GM12875 (cell line): ENCODE measurements at regions not wholly inside any gene's neighbourhood (a gene's known extent, or its start where the extent isn't known, plus 50 kb on each side); places are given as distances from the start of the nearest gene placed in this dataset.

Experiments
- H3K4me3 ChIP-seq: one replicate; pipeline ENCODE4 v1.5.1; 2011; ENCODE audit warnings: low read depth, low read length, control low read depth
- TF ChIP-seq, protein P1 (sequence below): IDR thresholded peaks from 2 replicates; pipeline ENCODE4 v1.5.1; 2011; ENCODE audit warnings: low read depth, mild to moderate bottlenecking, control low read depth, inconsistent platforms, low read length, moderate library complexity, borderline replicate concordance; ENCODE audit not compliant: insufficient read depth

DNA sequence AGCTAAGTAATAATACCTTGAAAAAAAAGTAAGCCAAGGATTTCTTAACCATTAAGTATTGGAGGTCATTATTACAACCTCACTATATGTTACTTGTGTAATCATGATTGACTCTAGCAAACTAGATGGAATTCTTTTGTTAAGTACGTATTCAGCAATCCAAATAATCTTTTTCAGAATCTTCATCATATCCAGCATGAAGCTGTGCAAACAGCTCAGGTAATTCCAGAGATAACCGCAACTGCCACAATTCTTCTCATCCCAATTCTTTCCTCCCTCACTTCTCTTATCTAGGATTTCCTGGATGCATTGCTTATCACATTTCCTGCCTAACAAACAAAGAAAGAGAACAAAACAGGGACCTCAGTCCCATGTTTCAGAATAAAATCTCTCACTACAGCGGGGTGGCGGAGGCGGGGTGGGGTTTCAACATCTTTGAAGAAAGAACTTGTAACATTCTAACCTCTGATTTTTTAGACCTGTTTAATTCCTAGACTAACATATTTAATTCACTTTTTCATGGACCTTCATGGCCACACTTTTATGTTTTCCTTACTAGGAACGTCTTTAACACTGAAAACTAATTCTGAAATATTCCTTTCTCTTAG lies 156.5 kb downstream of the POM121L12 start:
- TF ChIP-seq, protein P1, sequence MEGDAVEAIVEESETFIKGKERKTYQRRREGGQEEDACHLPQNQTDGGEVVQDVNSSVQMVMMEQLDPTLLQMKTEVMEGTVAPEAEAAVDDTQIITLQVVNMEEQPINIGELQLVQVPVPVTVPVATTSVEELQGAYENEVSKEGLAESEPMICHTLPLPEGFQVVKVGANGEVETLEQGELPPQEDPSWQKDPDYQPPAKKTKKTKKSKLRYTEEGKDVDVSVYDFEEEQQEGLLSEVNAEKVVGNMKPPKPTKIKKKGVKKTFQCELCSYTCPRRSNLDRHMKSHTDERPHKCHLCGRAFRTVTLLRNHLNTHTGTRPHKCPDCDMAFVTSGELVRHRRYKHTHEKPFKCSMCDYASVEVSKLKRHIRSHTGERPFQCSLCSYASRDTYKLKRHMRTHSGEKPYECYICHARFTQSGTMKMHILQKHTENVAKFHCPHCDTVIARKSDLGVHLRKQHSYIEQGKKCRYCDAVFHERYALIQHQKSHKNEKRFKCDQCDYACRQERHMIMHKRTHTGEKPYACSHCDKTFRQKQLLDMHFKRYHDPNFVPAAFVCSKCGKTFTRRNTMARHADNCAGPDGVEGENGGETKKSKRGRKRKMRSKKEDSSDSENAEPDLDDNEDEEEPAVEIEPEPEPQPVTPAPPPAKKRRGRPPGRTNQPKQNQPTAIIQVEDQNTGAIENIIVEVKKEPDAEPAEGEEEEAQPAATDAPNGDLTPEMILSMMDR = no peak
- no peak overlapping the region for H3K4me3 ChIP-seq

DNA sequence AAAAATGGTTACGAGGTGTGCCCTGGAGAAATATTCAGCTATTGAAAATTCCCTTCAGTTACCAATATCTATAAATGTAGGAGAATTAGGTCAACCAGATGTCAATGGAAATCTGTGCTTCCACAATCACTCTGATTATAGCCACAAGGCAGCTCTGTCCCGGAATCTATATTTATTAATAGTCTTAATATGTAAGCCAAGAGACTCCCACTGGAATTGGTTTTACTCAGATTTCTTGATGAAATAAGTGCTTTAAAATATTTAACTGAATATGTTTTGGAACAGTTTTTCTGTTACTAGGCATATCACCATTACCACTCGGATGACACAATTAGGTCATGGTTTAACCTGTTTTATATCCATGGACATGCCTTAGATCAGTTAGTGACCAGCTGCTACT lies 169.6 kb downstream of the POM121L12 start:
- TF ChIP-seq, protein P1 = no peak
- no peak overlapping the region for H3K4me3 ChIP-seq

DNA sequence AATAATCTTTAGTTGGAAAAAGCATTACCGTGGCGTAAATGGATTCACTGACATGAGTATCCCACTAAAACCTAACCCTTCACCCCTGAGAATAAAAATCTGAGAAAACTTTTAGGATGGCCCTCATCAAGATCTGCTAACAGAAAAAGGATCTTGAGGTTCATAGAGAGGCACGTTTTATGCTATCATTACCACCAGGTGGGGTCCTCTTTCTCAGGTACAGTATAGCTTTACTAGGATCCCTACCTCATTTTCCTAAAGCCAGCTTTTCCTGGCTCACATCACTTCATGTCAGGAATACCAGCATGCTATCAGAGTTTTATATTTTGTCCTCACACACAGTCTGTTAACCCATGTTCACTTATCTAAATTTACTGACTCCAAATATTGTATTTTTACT lies 173.7 kb downstream of the POM121L12 start:
- H3K4me3 ChIP-seq = no peak overlapping the region

DNA sequence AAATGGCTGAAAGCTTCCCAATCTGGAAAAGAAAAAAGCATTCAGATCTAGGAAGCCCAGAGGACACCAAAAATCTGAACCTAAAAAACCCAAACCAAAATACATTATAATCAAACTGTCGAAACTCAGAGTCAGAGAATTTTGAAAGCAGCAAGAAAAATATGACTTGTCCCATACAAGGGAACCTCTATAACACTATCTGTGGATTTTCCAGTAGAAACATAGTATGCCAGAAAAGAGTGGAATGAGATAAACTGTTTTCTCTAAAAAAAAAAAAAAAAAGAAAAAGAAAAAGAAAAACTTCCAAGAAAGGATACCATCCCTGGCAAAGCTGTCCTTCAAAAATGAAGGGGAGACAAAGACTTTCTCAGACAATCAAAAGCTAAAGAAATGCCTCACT lies 179.0 kb downstream of the POM121L12 start:
- TF ChIP-seq, protein P1 = no peak
- no peak overlapping the region for H3K4me3 ChIP-seq

More for the DNA sequence above, 173.7 kb downstream of the POM121L12 start:
- TF ChIP-seq, protein P1 = no peak

DNA sequence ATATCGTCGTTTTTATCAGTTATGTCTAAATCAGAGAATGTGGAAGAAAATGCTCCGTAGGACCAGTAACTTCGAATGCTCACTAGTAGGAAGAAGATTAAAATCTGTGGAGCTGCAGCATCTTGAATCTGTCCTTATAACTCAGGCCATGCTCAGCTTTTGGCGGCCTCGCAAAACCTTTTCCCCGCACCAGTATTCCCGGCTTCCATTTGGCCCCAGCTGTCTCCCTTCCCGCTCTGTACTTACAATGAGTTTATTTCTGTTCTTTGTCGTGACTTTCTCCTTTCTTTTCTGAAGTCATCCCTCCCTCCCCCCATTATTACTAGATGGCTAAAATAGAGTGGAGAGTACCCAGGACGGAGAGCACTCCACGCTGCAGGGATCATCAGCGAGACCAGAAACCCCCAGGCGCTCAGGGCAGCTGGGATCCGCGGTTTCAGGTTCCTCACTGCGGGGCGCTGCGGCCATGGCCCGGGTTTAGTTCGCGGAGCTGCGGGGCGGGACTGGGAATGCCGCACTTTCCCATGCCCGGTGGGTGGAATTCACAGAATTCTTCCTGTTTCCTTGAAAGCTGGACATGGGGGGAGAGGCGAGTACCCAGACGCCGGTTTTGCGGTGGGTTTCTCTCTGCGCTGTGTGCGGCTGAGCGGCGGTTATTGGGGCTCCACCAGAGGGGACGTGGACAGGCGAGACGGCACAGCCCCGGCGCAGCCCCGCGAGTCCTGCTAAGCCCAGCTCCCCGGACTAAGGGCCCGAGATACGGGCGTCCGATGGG lies 183.5 kb downstream of the POM121L12 start:
- H3K4me3 ChIP-seq = no peak overlapping the region
- TF ChIP-seq, protein P1 = no peak

DNA sequence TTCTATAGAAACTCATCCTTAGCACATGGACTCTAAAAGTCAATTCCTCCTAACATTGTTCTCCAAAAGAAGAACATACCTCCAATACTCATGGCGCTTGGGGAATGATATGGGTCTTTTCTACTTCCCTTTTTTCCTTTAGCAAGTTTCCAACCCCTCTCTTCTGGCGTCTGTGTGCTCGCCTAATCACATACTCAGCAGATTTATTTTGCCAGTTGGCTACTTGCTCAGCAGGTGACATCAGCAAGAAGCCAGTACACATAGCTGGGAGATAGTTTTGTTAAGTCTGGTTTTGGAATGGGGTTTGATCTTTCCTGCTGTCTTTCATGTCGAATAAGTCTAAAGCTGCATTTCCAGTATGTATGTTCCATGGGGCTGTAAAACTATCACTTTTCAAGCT lies 193.8 kb downstream of the POM121L12 start:
- TF ChIP-seq, protein P1 = no peak
- no peak overlapping the region for H3K4me3 ChIP-seq
